Endothelial cell (in vitro differentiated cells): ENCODE measurements at regions not wholly inside any gene's neighbourhood (a gene's known extent, or its start where the extent isn't known, plus 50 kb on each side); places are given as distances from the start of the nearest gene placed in this dataset.

Source experiments
- DNase-seq: peaks from one replicate; pipeline ENCODE4 v3.0.0; 2021; ENCODE audit warnings: low spot score
- H3K27ac Mint-ChIP-seq: one replicate; pipeline ENCODE4 v1.8.0; 2021; ENCODE audit warnings: mixed read lengths, inconsistent platforms; ENCODE audit not compliant: unreplicated experiment
- H3K27me3 Mint-ChIP-seq: one replicate; pipeline ENCODE4 v1.8.0; 2021; ENCODE audit warnings: mild to moderate bottlenecking, moderate library complexity, mixed read lengths, inconsistent platforms; ENCODE audit not compliant: unreplicated experiment
- H3K36me3 Mint-ChIP-seq: one replicate; pipeline ENCODE4 v1.8.0; 2021; ENCODE audit warnings: mild to moderate bottlenecking, low read depth, mixed read lengths, inconsistent platforms; ENCODE audit not compliant: unreplicated experiment
- H3K4me1 Mint-ChIP-seq: one replicate; pipeline ENCODE4 v1.8.0; 2021; ENCODE audit warnings: mild to moderate bottlenecking, mixed read lengths, inconsistent platforms; ENCODE audit not compliant: unreplicated experiment
- H3K4me3 Mint-ChIP-seq: one replicate; pipeline ENCODE4 v1.8.0; 2021; ENCODE audit warnings: mild to moderate bottlenecking, mixed read lengths, inconsistent platforms; ENCODE audit not compliant: unreplicated experiment
- H3K9me3 Mint-ChIP-seq: one replicate; pipeline ENCODE4 v1.8.0; 2021; ENCODE audit warnings: mixed read lengths, inconsistent platforms; ENCODE audit not compliant: unreplicated experiment
- CTCF ChIP-seq: fragments of 200-600 bp; sonication (generic); IDR thresholded peaks from one replicate; pipeline ENCODE4 v1.5.0; 2021; ENCODE audit warnings: antibody characterized with exemption; ENCODE audit not compliant: unreplicated experiment

DNA sequence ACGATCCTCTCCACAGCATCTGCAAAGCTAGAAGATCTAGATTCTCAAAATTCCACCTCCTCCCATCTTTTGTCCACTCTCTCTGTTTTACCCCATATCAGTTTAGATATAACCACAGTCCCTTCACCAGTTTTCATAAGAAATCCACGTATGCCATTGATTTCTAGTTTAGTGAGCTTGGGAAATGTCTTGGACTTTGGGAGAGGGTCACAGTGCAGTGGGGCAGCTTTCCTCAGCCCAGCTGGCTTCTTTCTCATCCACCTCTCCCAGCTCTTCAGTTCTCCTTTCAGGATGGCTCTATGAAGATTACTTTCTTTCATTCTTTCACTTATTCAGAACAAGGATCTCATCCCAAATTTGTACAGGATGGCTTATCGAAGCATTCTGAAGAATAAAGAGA, 203.9 kb upstream of the ADCY2 start:
- H3K4me3 Mint-ChIP-seq, result no peak overlapping the region
- H3K4me1 Mint-ChIP-seq, result no peaks in the 10 kb centered on the region
- H3K27ac Mint-ChIP-seq, result no peak overlapping the region
- H3K9me3 Mint-ChIP-seq, result no peaks in the 10 kb centered on the region
- H3K36me3 Mint-ChIP-seq, result no peaks in the 10 kb centered on the region
- DNase-seq, result no peak
- no peak for TF ChIP-seq CTCF
- H3K27me3 Mint-ChIP-seq, result no peaks in the 10 kb centered on the region

DNA sequence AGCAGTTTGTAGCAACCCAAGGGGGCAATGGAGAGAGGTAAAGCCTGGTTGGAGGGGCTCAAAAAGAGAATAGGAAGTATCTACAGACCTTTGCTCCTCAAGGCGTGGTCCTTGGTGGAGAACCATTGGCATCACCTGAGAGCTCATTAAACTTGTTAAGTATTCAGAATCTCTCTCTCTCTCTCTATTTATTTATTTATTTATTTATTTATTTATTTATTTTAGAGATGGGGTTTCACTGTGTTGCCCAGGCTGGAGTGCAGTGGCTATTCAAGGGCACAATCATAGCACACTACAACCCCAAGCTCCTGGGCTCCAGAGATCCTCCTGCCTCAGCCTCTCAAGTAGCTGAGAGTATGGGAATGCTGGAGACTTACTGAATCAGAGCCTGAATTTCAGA, 193.1 kb upstream of the ADCY2 start:
- no peaks in the 10 kb centered on the region for H3K4me1 Mint-ChIP-seq
- peaks cover 5% of the 10 kb centered on the region for H3K27me3 Mint-ChIP-seq
- TF ChIP-seq CTCF, result no peak
- H3K4me3 Mint-ChIP-seq, result no peak overlapping the region
- no peaks in the 10 kb centered on the region for H3K36me3 Mint-ChIP-seq
- DNase-seq, result no peak
- H3K27ac Mint-ChIP-seq, result no peak overlapping the region
- H3K9me3 Mint-ChIP-seq, result peaks cover 11% of the 10 kb centered on the region

- peaks cover 3% of the 10 kb centered on the region for H3K27me3 Mint-ChIP-seq
- H3K9me3 Mint-ChIP-seq, result peaks cover 7% of the 10 kb centered on the region
- no peak for TF ChIP-seq CTCF
- no peak overlapping the region for H3K27ac Mint-ChIP-seq
- H3K36me3 Mint-ChIP-seq, result no peaks in the 10 kb centered on the region
- peaks cover 3% of the 10 kb centered on the region for H3K4me1 Mint-ChIP-seq
- H3K4me3 Mint-ChIP-seq, result no peak overlapping the region
- DNase-seq, result no peak
Observed at GRCh38 chr5:7207979-7208378, 188.0 kb upstream of the ADCY2 start.

GRCh38 chr5:7208938-7209337, 187.0 kb upstream of the ADCY2 start:
- TF ChIP-seq CTCF, result no peak

DNA sequence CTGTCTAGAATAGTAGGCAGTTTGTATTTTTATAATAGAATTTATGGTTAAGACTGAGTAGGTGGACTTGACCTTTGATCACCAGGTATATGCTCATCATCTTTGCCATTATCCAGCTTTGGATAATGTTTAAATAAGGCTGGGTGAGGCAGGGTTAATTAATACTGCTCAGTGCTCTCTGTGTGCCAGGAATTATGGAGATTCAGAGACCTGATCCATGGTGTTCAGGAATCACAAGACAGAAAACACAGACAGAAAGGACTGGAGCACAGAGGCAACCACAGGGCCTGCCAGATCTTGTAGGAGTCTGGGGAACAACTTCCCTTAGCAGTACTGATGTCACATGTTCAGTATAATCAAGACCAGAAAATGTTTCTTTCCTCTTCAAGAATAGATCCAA, 186.3 kb upstream of the ADCY2 start:
- TF ChIP-seq CTCF, result no peak
- Mint-ChIP-seq H3K9me3 (peaks cover 7% of the 10 kb centered on the region), H3K4me1 (peaks cover 3% of the 10 kb centered on the region), H3K4me3 (no peak overlapping the region), H3K36me3 (no peaks in the 10 kb centered on the region), H3K27ac (no peak overlapping the region), H3K27me3 (peaks cover 3% of the 10 kb centered on the region)
- no peak for DNase-seq

More at GRCh38 chr5:7208938-7209337, 187.0 kb upstream of the ADCY2 start:
- peaks cover 3% of the 10 kb centered on the region for H3K27me3 Mint-ChIP-seq
- peaks cover 3% of the 10 kb centered on the region for H3K4me1 Mint-ChIP-seq
- H3K27ac Mint-ChIP-seq, result no peak overlapping the region
- DNase-seq, result no peak
- H3K9me3 Mint-ChIP-seq, result peaks cover 7% of the 10 kb centered on the region
- H3K36me3 Mint-ChIP-seq, result no peaks in the 10 kb centered on the region
- H3K4me3 Mint-ChIP-seq, result no peak overlapping the region
